ENCODE measurements at regions not wholly inside any gene's neighbourhood (a gene's known extent, or its start where the extent isn't known, plus 50 kb on each side); places are given as distances from the start of the nearest gene placed in this dataset.

- TF ChIP-seq CTCF (tag by site-specific recombination; IDR thresholded peaks at IDR 0.05) (no peak), REST (tag by site-specific recombination; IDR thresholded peaks at IDR 0.05) (no peak)
These were observed 246.7 kb upstream of the NRIP1 start for GRCh38 chr21:15311510-15311909.

Data from HEK293 (cell line).